ENCODE measurements at regions not wholly inside any gene's neighbourhood (a gene's known extent, or its start where the extent isn't known, plus 50 kb on each side); places are given as distances from the start of the nearest gene placed in this dataset.

DNA sequence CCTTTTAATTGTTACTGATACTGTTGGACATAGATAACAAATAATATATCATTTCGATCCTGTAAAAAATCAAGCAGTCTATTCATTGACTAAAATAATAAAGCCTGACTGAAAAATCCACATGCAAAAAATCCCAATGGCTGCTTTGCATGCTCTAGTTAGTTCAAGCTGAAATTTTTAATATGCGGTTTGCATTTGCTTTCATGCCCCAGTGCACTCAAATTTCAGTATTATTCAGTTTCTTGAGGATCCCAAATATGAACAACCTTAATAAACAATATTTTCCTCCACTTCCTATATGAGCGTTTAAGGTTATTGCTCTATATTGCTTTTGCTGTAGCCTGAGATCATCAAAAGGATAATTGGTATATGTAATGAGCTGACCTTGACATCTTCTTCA lies 75.1 kb upstream of the DPH5 start:
- DNase-seq (ENCODE audit: low read depth), result no peak

DNA sequence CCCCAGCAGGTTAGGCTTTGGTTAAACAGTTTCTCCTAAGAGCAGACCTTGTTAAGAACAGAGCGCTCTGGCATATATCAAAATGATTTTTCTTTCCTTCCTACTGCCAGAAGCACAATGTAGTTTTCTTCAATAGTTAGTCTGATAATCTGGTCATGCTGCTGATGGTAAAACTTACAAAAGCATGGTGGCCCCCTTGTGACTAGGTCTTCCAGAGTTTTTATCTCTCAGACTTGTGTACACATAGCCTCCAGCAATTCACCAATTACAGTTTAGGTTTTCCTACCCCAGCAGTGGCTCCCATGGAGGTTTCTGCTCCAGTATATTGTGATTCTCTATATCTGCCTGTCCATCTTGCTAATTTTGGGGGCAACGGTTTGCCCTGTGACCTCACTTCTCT lies 73.3 kb upstream of the DPH5 start:
- TF ChIP-seq, protein P1, sequence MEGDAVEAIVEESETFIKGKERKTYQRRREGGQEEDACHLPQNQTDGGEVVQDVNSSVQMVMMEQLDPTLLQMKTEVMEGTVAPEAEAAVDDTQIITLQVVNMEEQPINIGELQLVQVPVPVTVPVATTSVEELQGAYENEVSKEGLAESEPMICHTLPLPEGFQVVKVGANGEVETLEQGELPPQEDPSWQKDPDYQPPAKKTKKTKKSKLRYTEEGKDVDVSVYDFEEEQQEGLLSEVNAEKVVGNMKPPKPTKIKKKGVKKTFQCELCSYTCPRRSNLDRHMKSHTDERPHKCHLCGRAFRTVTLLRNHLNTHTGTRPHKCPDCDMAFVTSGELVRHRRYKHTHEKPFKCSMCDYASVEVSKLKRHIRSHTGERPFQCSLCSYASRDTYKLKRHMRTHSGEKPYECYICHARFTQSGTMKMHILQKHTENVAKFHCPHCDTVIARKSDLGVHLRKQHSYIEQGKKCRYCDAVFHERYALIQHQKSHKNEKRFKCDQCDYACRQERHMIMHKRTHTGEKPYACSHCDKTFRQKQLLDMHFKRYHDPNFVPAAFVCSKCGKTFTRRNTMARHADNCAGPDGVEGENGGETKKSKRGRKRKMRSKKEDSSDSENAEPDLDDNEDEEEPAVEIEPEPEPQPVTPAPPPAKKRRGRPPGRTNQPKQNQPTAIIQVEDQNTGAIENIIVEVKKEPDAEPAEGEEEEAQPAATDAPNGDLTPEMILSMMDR (conservative IDR thresholded peaks at IDR 0.05; ENCODE audit: low read depth, low read length), result no peak
- H3K4me3 ChIP-seq (ENCODE audit: low read depth, low read length), result no peak overlapping the region
- no peak for DNase-seq (ENCODE audit: low read depth)

More for the DNA sequence above, 75.1 kb upstream of the DPH5 start:
- no peak overlapping the region for H3K4me3 ChIP-seq (ENCODE audit: low read depth, low read length)
- TF ChIP-seq, protein P1 (conservative IDR thresholded peaks at IDR 0.05; ENCODE audit: low read depth, low read length), result no peak

DNA sequence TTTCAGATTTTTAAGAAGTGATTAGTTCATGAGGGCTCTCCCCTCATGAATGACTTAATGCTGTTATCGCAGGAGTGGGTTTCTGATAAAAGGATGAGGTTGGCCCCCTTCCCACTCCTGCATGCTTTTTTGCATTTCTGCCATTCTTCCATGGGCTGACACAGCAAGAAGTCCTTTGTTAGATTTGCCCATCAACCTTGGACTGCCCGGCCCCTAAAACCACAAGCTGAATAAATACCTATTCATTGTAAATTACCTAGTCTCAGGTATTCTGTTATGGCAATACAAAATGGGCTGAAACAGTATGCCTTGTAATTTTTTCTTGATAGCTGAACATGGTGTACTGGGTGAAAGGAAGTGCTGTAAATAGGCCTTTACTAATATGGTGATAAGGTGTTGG lies 72.7 kb upstream of the DPH5 start:
- no peak for DNase-seq (ENCODE audit: low read depth)
- H3K4me3 ChIP-seq (ENCODE audit: low read depth, low read length), result no peak overlapping the region
- TF ChIP-seq, protein P1 (conservative IDR thresholded peaks at IDR 0.05; ENCODE audit: low read depth, low read length), result no peak

DNA sequence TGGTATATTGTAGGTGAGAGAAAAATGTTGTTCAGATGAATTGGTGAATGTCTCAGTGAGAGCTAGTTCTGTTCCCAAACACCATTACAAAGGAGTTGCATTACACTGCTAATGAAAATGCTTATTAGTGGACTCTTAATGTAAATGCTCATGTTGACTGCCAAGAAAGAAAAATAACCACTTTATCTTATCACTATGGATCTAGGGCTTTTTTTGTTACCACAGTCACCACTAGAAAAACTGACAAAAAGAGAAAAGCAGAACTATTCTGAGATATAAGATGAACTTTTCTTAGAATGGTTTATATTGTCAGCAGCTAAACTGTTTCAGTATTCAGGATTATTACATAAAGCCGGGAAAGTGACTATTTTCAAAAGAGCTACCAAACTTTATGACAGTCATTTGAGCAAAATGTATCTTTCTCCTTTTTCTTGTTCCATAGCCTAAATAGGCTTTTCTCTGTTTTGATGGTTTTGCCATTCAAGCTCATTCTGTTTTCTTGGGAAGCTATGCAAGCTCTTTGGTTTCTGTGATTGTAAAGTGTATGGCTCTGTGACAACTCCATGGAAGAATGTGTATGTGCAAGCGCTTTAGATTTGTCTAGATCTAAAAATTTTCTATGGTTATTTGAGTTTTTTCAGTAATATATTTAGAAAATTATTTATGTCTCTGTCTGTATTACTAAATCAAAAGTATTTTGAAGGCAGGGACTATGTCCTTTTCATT lies 64.2 kb upstream of the DPH5 start:
- TF ChIP-seq, protein P1 (conservative IDR thresholded peaks at IDR 0.05; ENCODE audit: low read depth, low read length), result no peak
- no peak for DNase-seq (ENCODE audit: low read depth)
- H3K4me3 ChIP-seq (ENCODE audit: low read depth, low read length), result no peak overlapping the region

DNA sequence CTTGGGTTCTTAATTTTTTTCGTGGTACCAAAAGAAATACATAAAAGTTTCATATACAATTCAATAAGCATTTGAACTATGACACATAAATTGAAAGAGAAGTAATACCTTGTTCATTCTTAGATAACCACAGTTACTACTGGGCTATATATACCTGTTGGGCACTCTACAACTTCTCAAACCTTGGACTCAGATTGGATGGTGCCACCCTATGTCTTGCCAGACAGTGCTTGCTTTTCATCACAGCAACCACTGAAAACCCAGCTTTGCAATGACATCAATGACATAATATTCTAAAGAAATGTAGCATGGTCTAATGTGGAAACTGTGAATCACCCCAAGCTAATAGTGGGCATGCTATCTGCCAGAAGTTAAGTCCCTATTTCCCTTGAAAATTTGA lies 62.8 kb upstream of the DPH5 start:
- TF ChIP-seq, protein P1 (conservative IDR thresholded peaks at IDR 0.05; ENCODE audit: low read depth, low read length), result no peak
- no peak for DNase-seq (ENCODE audit: low read depth)
- no peak overlapping the region for H3K4me3 ChIP-seq (ENCODE audit: low read depth, low read length)

DNA sequence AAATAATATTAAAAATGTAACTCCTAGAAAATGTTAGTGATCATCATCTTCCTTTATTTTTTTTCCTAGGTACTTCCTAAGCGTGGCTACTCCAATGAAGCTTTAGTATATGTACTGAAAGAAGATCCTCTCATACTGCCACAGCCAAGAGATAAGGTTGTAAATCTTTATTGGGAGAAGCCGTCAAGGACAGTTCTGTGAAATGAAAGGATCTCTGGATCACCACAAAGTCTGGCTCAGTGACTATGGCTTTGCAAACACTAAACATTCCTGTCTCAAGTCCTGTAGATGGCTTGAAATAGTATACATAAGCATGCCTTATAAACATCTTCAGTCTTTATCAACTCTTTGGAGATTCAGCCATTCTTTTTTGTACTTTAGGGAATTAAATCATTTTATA lies 61.2 kb upstream of the DPH5 start:
- H3K4me3 ChIP-seq (ENCODE audit: low read depth, low read length), result no peak overlapping the region
- DNase-seq (ENCODE audit: low read depth), result no peak
- TF ChIP-seq, protein P1 (conservative IDR thresholded peaks at IDR 0.05; ENCODE audit: low read depth, low read length), result no peak
